Stomach (tissue), 4 donors: ENCODE measurements at regions not wholly inside any gene's neighbourhood (a gene's known extent, or its start where the extent isn't known, plus 50 kb on each side); places are given as distances from the start of the nearest gene placed in this dataset.

ENCODE experiments used
- EP300 ChIP-seq: sonication (generic); formaldehyde crosslinking; IDR thresholded peaks from one replicate; pipeline ENCODE4 v1.6.1; 2017; ENCODE audit warnings: antibody characterized with exemption
- POLR2AphosphoS5 ChIP-seq, 3 donors: sonication (generic); formaldehyde crosslinking; IDR thresholded peaks; one replicate each; pipeline ENCODE4 v1.6.1; 2016; ENCODE audit warnings: antibody characterized with exemption in 3 of 3
- TF ChIP-seq, protein P1 (sequence below), 7 experiments: fragments of 450-650 bp in 4 of 7; fragments of 200-600 bp in 3 of 7; sonication (generic) in 3 of 7; IDR thresholded peaks; one replicate each; pipeline ENCODE4 v1.5.1; 2016 to 2019; ENCODE audit warnings: antibody characterized with exemption in 7 of 7, control low read depth in 2 of 7, mild to moderate bottlenecking in 1 of 7

- TF ChIP-seq, protein P1, sequence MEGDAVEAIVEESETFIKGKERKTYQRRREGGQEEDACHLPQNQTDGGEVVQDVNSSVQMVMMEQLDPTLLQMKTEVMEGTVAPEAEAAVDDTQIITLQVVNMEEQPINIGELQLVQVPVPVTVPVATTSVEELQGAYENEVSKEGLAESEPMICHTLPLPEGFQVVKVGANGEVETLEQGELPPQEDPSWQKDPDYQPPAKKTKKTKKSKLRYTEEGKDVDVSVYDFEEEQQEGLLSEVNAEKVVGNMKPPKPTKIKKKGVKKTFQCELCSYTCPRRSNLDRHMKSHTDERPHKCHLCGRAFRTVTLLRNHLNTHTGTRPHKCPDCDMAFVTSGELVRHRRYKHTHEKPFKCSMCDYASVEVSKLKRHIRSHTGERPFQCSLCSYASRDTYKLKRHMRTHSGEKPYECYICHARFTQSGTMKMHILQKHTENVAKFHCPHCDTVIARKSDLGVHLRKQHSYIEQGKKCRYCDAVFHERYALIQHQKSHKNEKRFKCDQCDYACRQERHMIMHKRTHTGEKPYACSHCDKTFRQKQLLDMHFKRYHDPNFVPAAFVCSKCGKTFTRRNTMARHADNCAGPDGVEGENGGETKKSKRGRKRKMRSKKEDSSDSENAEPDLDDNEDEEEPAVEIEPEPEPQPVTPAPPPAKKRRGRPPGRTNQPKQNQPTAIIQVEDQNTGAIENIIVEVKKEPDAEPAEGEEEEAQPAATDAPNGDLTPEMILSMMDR (IDR thresholded peaks at IDR 0.05) = no peak
- TF ChIP-seq POLR2AphosphoS5 (IDR thresholded peaks at IDR 0.05) (no peak), EP300 (no peak)
Measured at GRCh38 chr12:32983332-32983731, 86.8 kb upstream of the PKP2 start.
